Neuronal stem cell (in vitro differentiated cells): ENCODE measurements at regions not wholly inside any gene's neighbourhood (a gene's known extent, or its start where the extent isn't known, plus 50 kb on each side); places are given as distances from the start of the nearest gene placed in this dataset. TPM values are rescaled to one million over a fixed set of nuclear protein-coding genes. Genes with fewer than 3 reads are reported as not detected.

Source experiments
- DNase-seq: peaks from one replicate; pipeline ENCODE4 v3.0.0-alpha.2; 2013; ENCODE audit warnings: low spot score
- H2AFZ ChIP-seq: one replicate; pipeline ENCODE4 v1.6.1; 2013; ENCODE audit warnings: mild to moderate bottlenecking, low read length, inconsistent platforms
- H2AK5ac ChIP-seq: 2 replicates; pipeline ENCODE4 v1.6.1; 2013; ENCODE audit warnings: low read depth, mild to moderate bottlenecking, inconsistent platforms, low read length, moderate library complexity, mixed read lengths
- H2BK120ac ChIP-seq: 2 replicates; pipeline ENCODE4 v1.6.1; 2013; ENCODE audit warnings: low read depth, mild to moderate bottlenecking, inconsistent platforms, low read length, moderate library complexity, mixed read lengths
- H2BK12ac ChIP-seq: one replicate; pipeline ENCODE4 v1.6.1; 2013; ENCODE audit warnings: low read length, inconsistent platforms
- H2BK15ac ChIP-seq: 2 replicates; pipeline ENCODE4 v1.6.1; 2013; ENCODE audit warnings: mild to moderate bottlenecking, low read length, inconsistent platforms, mixed read lengths
- H2BK5ac ChIP-seq: one replicate; pipeline ENCODE4 v1.6.1; 2013; ENCODE audit warnings: inconsistent platforms, mild to moderate bottlenecking, low read length, moderate library complexity
- H3K14ac ChIP-seq: one replicate; pipeline ENCODE4 v1.6.1; 2013; ENCODE audit warnings: low read length, inconsistent platforms
- H3K18ac ChIP-seq: 2 replicates; pipeline ENCODE4 v1.6.1; 2013; ENCODE audit warnings: low read length, inconsistent platforms
- H3K23ac ChIP-seq: 2 replicates; pipeline ENCODE4 v1.6.1; 2013; ENCODE audit warnings: low read depth, mild to moderate bottlenecking, mixed read lengths, low read length, inconsistent platforms; ENCODE audit not compliant: poor library complexity
- H3K27ac ChIP-seq: replicated peaks from 3 replicates; pipeline ENCODE4 v1.5.1; 2013; ENCODE audit warnings: low read length, inconsistent platforms
- H3K27me3 ChIP-seq, 3 experiments: 2 replicates each; pipeline ENCODE4 v1.6.1; 2013; ENCODE audit warnings: low read length in 3 of 3, mild to moderate bottlenecking in 2 of 3, inconsistent platforms in 1 of 3, low read depth in 1 of 3, mixed read lengths in 1 of 3, moderate library complexity in 1 of 3; ENCODE audit not compliant: control insufficient read depth in 3 of 3, insufficient read depth in 3 of 3
- H3K36me3 ChIP-seq, 2 donors: replicated peaks in 1 of 2; 2 replicates each; pipeline ENCODE4 v1.6.1; 2013; ENCODE audit warnings: low read length in 2 of 2; ENCODE audit not compliant: control insufficient read depth in 2 of 2, insufficient read depth in 2 of 2
- H3K4ac ChIP-seq: 2 replicates; pipeline ENCODE4 v1.6.1; 2013; ENCODE audit warnings: inconsistent platforms, mild to moderate bottlenecking, low read length, moderate library complexity
- H3K4me1 ChIP-seq, 2 donors: 1 replicate in 1 of 2; 2 replicates in 1 of 2; pipeline ENCODE4 v1.6.1; 2013; ENCODE audit warnings: low read length in 2 of 2, low read depth in 1 of 2; ENCODE audit not compliant: control insufficient read depth in 2 of 2, insufficient read depth in 1 of 2
- H3K4me2 ChIP-seq: one replicate; pipeline ENCODE4 v1.6.1; 2013; ENCODE audit warnings: mild to moderate bottlenecking, low read length, inconsistent platforms; ENCODE audit not compliant: insufficient read depth, poor library complexity, severe bottlenecking
- H3K4me3 ChIP-seq, 2 donors: 2 replicates each; pipeline ENCODE4 v1.5.1; 2013; ENCODE audit warnings: low read length in 2 of 2, mild to moderate bottlenecking in 2 of 2, inconsistent platforms in 1 of 2, moderate library complexity in 1 of 2
- H3K79me1 ChIP-seq: one replicate; pipeline ENCODE4 v1.6.1; 2013; ENCODE audit warnings: low read depth, mild to moderate bottlenecking, inconsistent platforms, low read length, moderate library complexity
- H3K9ac ChIP-seq: one replicate; pipeline ENCODE4 v1.6.1; 2013; ENCODE audit warnings: mild to moderate bottlenecking, low read depth, low read length, inconsistent platforms; ENCODE audit not compliant: poor library complexity
- H3K9me3 ChIP-seq, 2 donors: replicated peaks in 1 of 2; 2 replicates each; pipeline versions ENCODE3 to v1.6.1; 2013; ENCODE audit warnings: low read length in 2 of 2, mild to moderate bottlenecking in 2 of 2, inconsistent platforms in 1 of 2, low read depth in 1 of 2, mixed read lengths in 1 of 2, moderate library complexity in 1 of 2; ENCODE audit not compliant: control insufficient read depth in 2 of 2, insufficient read depth in 1 of 2
- H4K8ac ChIP-seq: one replicate; pipeline ENCODE4 v1.6.1; 2013; ENCODE audit warnings: low read depth, mild to moderate bottlenecking, inconsistent platforms, low read length, moderate library complexity
- H4K91ac ChIP-seq: one replicate; pipeline ENCODE4 v1.6.1; 2013; ENCODE audit warnings: low read length, low read depth, mild to moderate bottlenecking, inconsistent platforms; ENCODE audit not compliant: poor library complexity
- WGBS, 2 donors: extraction: QIAGEN DNeasy Blood & Tissue Kit; methylation state at CpG; one replicate each; pipeline ENCODE4 v1.1.7; 2013; ENCODE audit warnings: missing lambda C conversion rate in 2 of 2, mixed read lengths in 1 of 2; ENCODE audit not compliant: insufficient read length in 2 of 2, insufficient replicate concordance in 1 of 2; ENCODE audit errors: extremely low coverage in 2 of 2; 5-methylcytosine and 5-hydroxymethylcytosine counted together
- small RNA-seq: library from polyadenylated mRNA; stranded (forward); fragments of <200 nt; extraction: miRNeasy Mini kit (QIAGEN cat#:217004); gene quantifications from one replicate; pipeline ENCODE3, GENCODE V24; 2013; ENCODE audit not compliant: insufficient read depth

GRCh38 chr6:99002831-99003230 is 55.1 kb upstream of the FBXL4 start:
- Histone ChIP-seq H3K23ac (no peak overlapping the region), H3K9ac (no peak overlapping the region), H3K4me2 (no peak overlapping the region), H3K18ac (no peak overlapping the region), H3K9me3 (no peaks in the 10 kb centered on the region), H2BK120ac (no peak overlapping the region), H2AFZ (no peak overlapping the region), H3K27ac (no peak overlapping the region), H4K91ac (no peak overlapping the region), H3K27me3 (peaks cover 0 to 19% (median 0%) of the 10 kb centered on the region in 3 experiments), H3K14ac (no peak overlapping the region), H2BK5ac (no peak overlapping the region), H3K4me3 (no peak overlapping the region), H4K8ac (no peak overlapping the region), H3K4ac (no peak overlapping the region), H2AK5ac (no peak overlapping the region), H2BK12ac (no peak overlapping the region), H3K79me1 (no peaks in the 10 kb centered on the region), H2BK15ac (no peak overlapping the region), H3K4me1 (no peaks in the 10 kb centered on the region), H3K36me3 (no peaks in the 10 kb centered on the region)
- whole genome bisulfite sequencing, 2 donors, result no CpG with 5 or more reads among the region's 1 CpG
- no peak for DNase-seq

DNA sequence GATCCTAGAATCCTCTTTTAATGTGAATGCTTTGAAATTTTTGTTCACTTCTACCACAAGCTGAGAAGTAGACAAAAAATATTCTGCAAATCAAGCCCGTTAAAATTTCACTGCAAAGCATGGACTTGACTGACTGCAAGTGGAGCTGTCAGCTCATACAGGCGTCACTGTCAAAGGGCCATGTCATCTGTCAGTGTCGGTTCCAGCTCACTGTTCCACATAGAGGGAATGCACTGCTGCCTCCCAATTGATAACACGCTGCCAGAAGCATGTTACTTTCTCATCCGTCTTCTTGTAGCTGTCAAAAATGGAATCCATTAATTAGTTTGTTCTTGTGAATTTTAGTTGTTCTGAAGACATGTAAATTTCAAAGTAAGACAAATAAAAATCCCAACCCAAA is 50.4 kb upstream of the FBXL4 start:
- no peak overlapping the region for H3K23ac ChIP-seq
- H3K79me1 ChIP-seq, result no peaks in the 10 kb centered on the region
- no peak overlapping the region for H3K4me3 ChIP-seq
- H2BK15ac ChIP-seq, result no peak overlapping the region
- no peak overlapping the region for H2AK5ac ChIP-seq
- no peak overlapping the region for H4K91ac ChIP-seq
- no peak overlapping the region for H3K9ac ChIP-seq
- peaks cover 0 to 30% (median 0%) of the 10 kb centered on the region in 3 experiments for H3K27me3 ChIP-seq
- DNase-seq, result no peak
- H3K4ac ChIP-seq, result no peak overlapping the region
- H2BK12ac ChIP-seq, result no peak overlapping the region
- no peaks in the 10 kb centered on the region for H3K4me1 ChIP-seq
- H3K27ac ChIP-seq, result no peak overlapping the region
- H2BK5ac ChIP-seq, result no peak overlapping the region
- H3K36me3 ChIP-seq, result no peaks in the 10 kb centered on the region
- no peak overlapping the region for H2AFZ ChIP-seq
- H2BK120ac ChIP-seq, result no peak overlapping the region
- WGBS, 2 donors, result no CpG with 5 or more reads among the region's 5 CpGs
- H3K9me3 ChIP-seq, result no peaks in the 10 kb centered on the region
- no peak overlapping the region for H3K4me2 ChIP-seq
- H3K14ac ChIP-seq, result no peak overlapping the region
- no peak overlapping the region for H4K8ac ChIP-seq
- no peak overlapping the region for H3K18ac ChIP-seq

Small RNA genes in the stretch of these regions (small RNA-seq; reads per million reads assigned to genes)
- gene MIR548AI, result not detected
